Activated CD4-positive, alpha-beta memory T cell treated with anti-CD3 and anti-CD28 coated beads, Interleukin-2, amount 10 ng/mL, durations not matched to agents 7 days and 5 days (primary cell): ENCODE measurements at regions not wholly inside any gene's neighbourhood (a gene's known extent, or its start where the extent isn't known, plus 50 kb on each side); places are given as distances from the start of the nearest gene placed in this dataset.

ENCODE experiments used
- CTCF ChIA-PET: fragments of 350-600 bp; sonication (Branson Sonifier 250); formaldehyde crosslinking; loops from one replicate; lab custom pipeline; 2021; ENCODE audit warnings: antibody characterized with exemption, inconsistent platforms; lab: Charles Lee
- POLR2A ChIA-PET: fragments of 350-600 bp; sonication (Branson Sonifier 250); formaldehyde crosslinking; loops from one replicate; lab custom pipeline; 2021; ENCODE audit warnings: antibody characterized with exemption; lab: Charles Lee
- DNase-seq: peaks from one replicate; pipeline ENCODE4 v3.0.0-alpha.2; 2020
- H3K27ac Mint-ChIP-seq: one replicate; pipeline ENCODE4 v1.8.0; 2021; ENCODE audit warnings: mild to moderate bottlenecking, mixed read lengths
- H3K27me3 Mint-ChIP-seq: one replicate; pipeline ENCODE4 v1.8.0; 2021; ENCODE audit warnings: mixed read lengths
- H3K36me3 Mint-ChIP-seq: one replicate; pipeline ENCODE4 v1.8.0; 2021; ENCODE audit warnings: low read depth, mixed read lengths
- H3K4me1 Mint-ChIP-seq: one replicate; pipeline ENCODE4 v1.8.0; 2021; ENCODE audit warnings: mixed read lengths
- H3K4me3 Mint-ChIP-seq: one replicate; pipeline ENCODE4 v1.8.0; 2021; ENCODE audit warnings: mild to moderate bottlenecking, mixed read lengths
- H3K9me3 Mint-ChIP-seq: one replicate; pipeline ENCODE4 v1.8.0; 2021; ENCODE audit warnings: mixed read lengths

DNA sequence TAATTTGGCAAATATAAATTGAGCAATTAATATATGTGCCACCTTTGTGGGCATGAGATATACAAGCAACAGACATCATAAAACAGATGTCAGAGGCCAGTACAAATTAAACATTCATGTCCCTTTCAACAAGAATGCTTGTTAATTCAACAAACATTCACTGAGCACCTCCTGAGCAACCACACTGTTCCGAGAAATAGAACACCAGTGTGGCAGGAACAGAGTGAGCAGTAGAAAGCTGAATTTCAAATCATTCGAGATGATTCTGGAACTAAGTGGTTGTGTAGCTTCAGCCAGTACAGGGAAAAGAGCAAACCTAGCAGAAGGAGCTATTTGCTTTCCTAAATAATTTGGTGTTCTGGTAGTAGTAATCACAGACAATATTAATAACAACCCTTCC lies 227.7 kb downstream of the CBLN4 start:
- POLR2A ChIA-PET = no interaction called here
- CTCF ChIA-PET = no interaction called here
- H3K27me3 Mint-ChIP-seq = no peaks in the 10 kb centered on the region
- peaks cover 13% of the 10 kb centered on the region for H3K9me3 Mint-ChIP-seq
- H3K27ac Mint-ChIP-seq = no peak overlapping the region
- H3K4me1 Mint-ChIP-seq = no peaks in the 10 kb centered on the region
- no peak overlapping the region for H3K4me3 Mint-ChIP-seq
- DNase-seq = no peak
- no peaks in the 10 kb centered on the region for H3K36me3 Mint-ChIP-seq

GRCh38 chr20:55776176-55776575 lies 229.1 kb downstream of the CBLN4 start:
- H3K4me3 Mint-ChIP-seq = no peak overlapping the region
- H3K9me3 Mint-ChIP-seq = peaks cover 7% of the 10 kb centered on the region
- DNase-seq = no peak
- CTCF ChIA-PET = no interaction called here
- H3K27ac Mint-ChIP-seq = no peak overlapping the region
- no peaks in the 10 kb centered on the region for H3K36me3 Mint-ChIP-seq
- no peaks in the 10 kb centered on the region for H3K4me1 Mint-ChIP-seq
- POLR2A ChIA-PET = no interaction called here
- H3K27me3 Mint-ChIP-seq = no peaks in the 10 kb centered on the region

GRCh38 chr20:55774628-55775027 lies 230.7 kb downstream of the CBLN4 start:
- H3K36me3 Mint-ChIP-seq = no peaks in the 10 kb centered on the region
- DNase-seq = no peak
- peaks cover 7% of the 10 kb centered on the region for H3K9me3 Mint-ChIP-seq
- ChIA-PET POLR2A (no interaction called here), CTCF (no interaction called here)
- H3K27me3 Mint-ChIP-seq = no peaks in the 10 kb centered on the region
- no peak overlapping the region for H3K27ac Mint-ChIP-seq
- H3K4me1 Mint-ChIP-seq = no peaks in the 10 kb centered on the region
- no peak overlapping the region for H3K4me3 Mint-ChIP-seq

GRCh38 chr20:55761797-55762196 lies 243.5 kb downstream of the CBLN4 start:
- Mint-ChIP-seq H3K4me3 (no peak overlapping the region), H3K27ac (no peak overlapping the region), H3K36me3 (no peaks in the 10 kb centered on the region), H3K9me3 (peaks cover 24% of the 10 kb centered on the region), H3K4me1 (no peaks in the 10 kb centered on the region), H3K27me3 (no peaks in the 10 kb centered on the region)
- POLR2A ChIA-PET = no interaction called here
- DNase-seq = no peak
- CTCF ChIA-PET = no interaction called here

DNA sequence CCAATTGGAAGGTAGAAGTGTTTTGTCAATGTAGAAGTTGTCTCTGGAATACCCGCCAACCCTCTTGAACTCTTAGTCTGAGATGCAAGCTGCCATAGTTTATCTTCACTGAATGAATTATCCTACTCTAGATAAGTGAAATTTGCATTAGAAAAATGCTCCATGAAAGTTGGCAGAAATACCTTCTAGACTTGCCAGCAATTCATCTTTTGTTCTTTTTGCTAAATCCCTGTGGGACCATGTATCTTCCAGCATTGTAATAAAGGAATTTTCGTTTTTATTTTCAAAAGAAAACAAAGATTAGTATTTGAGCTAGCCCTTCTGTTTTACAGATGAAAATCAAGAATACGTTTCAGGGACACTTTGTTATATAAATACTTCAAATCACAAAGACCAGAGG lies 244.2 kb downstream of the CBLN4 start:
- H3K9me3 Mint-ChIP-seq = peaks cover 20% of the 10 kb centered on the region
- no peak overlapping the region for H3K4me3 Mint-ChIP-seq
- no peaks in the 10 kb centered on the region for H3K36me3 Mint-ChIP-seq
- ChIA-PET CTCF (no interaction called here), POLR2A (no interaction called here)
- H3K4me1 Mint-ChIP-seq = no peaks in the 10 kb centered on the region
- no peak overlapping the region for H3K27ac Mint-ChIP-seq
- DNase-seq = no peak
- H3K27me3 Mint-ChIP-seq = no peaks in the 10 kb centered on the region

DNA sequence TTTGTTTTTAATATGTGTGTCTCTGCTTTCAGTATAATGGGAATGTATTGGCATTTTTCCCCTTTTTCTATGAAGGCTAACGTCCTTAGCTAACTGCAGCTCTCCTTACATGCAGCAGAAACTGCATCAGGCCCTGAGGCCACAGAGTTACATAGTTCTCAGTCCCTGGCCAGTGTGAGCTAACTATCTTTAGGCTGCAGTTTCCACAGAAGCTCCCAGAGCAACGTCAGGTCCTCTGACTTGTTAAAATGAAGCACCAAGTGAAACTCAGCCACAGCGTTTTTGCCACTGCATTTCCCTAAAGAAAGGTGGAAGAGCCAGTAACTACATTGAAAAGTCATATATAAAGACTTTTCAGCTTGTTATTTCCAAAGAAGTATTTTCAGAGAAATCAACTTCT lies 244.7 kb downstream of the CBLN4 start:
- Mint-ChIP-seq H3K36me3 (no peaks in the 10 kb centered on the region), H3K9me3 (peaks cover 16% of the 10 kb centered on the region), H3K27ac (no peak overlapping the region), H3K27me3 (no peaks in the 10 kb centered on the region), H3K4me1 (no peaks in the 10 kb centered on the region), H3K4me3 (no peak overlapping the region)
- no peak for DNase-seq
- CTCF ChIA-PET = no interaction called here
- POLR2A ChIA-PET = no interaction called here

- ChIA-PET CTCF (no interaction called here), POLR2A (no interaction called here)
- no peak overlapping the region for H3K27ac Mint-ChIP-seq
Measured at GRCh38 chr20:55755861-55756260, 249.5 kb downstream of the CBLN4 start.

DNA sequence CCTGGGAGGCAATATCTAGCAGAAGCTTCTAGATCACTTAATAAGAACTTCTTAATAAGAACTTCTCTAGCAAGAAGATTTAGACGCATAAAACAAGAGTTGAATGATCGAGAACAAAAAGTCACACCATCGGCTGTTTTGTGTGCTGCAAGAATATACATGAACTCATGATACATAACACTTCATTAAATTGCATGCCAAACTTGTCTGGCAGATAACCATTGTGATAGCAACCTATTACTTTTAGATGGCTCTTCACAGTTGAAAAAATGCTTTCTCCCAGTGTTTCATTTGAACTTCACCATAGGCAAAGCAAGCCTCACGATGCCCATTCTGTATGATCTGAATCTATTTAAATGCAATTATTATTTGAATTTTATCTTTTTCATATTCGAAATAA lies 249.9 kb downstream of the CBLN4 start:
- Mint-ChIP-seq H3K4me3 (no peak overlapping the region), H3K27ac (no peak overlapping the region), H3K4me1 (no peaks in the 10 kb centered on the region), H3K27me3 (no peaks in the 10 kb centered on the region), H3K9me3 (no peaks in the 10 kb centered on the region), H3K36me3 (no peaks in the 10 kb centered on the region)
- no peak for DNase-seq
- POLR2A ChIA-PET = no interaction called here
- CTCF ChIA-PET = no interaction called here

More at GRCh38 chr20:55755861-55756260, 249.5 kb downstream of the CBLN4 start:
- no peaks in the 10 kb centered on the region for H3K4me1 Mint-ChIP-seq
- no peaks in the 10 kb centered on the region for H3K9me3 Mint-ChIP-seq
- no peak for DNase-seq
- no peak overlapping the region for H3K4me3 Mint-ChIP-seq
- H3K27me3 Mint-ChIP-seq = no peaks in the 10 kb centered on the region
- H3K36me3 Mint-ChIP-seq = no peaks in the 10 kb centered on the region

GRCh38 chr20:55746723-55747122 lies 258.6 kb downstream of the CBLN4 start:
- H3K4me3 Mint-ChIP-seq = no peak overlapping the region

DNA sequence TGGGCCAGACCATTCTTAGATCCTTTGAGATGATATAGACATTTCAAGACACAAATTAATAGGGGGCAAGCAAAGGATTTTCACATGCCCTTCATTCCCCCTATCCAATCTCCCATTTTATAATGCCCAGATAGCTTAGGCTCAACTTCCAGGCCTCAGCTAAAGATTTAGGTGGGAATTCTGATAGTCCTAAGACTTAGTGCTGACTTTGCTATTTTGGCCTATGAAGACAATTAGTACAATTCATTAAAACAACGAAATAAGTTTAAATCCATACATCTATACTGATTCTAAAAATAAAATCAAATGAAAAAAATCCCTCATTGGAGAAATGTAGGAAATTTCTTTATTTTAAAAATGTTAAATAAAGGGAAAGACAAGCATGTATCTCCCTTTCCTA lies 259.5 kb downstream of the CBLN4 start:
- no peak overlapping the region for H3K27ac Mint-ChIP-seq
- DNase-seq = no peak
- POLR2A ChIA-PET = no interaction called here
- no peak overlapping the region for H3K4me3 Mint-ChIP-seq
- H3K4me1 Mint-ChIP-seq = no peaks in the 10 kb centered on the region
- CTCF ChIA-PET = no interaction called here
- no peaks in the 10 kb centered on the region for H3K36me3 Mint-ChIP-seq
- H3K9me3 Mint-ChIP-seq = peaks cover 15% of the 10 kb centered on the region
- no peaks in the 10 kb centered on the region for H3K27me3 Mint-ChIP-seq

More at GRCh38 chr20:55746723-55747122, 258.6 kb downstream of the CBLN4 start:
- no peaks in the 10 kb centered on the region for H3K36me3 Mint-ChIP-seq
- peaks cover 15% of the 10 kb centered on the region for H3K9me3 Mint-ChIP-seq
- ChIA-PET CTCF (no interaction called here), POLR2A (no interaction called here)
- no peaks in the 10 kb centered on the region for H3K4me1 Mint-ChIP-seq
- DNase-seq = no peak
- no peak overlapping the region for H3K27ac Mint-ChIP-seq
- H3K27me3 Mint-ChIP-seq = no peaks in the 10 kb centered on the region

DNA sequence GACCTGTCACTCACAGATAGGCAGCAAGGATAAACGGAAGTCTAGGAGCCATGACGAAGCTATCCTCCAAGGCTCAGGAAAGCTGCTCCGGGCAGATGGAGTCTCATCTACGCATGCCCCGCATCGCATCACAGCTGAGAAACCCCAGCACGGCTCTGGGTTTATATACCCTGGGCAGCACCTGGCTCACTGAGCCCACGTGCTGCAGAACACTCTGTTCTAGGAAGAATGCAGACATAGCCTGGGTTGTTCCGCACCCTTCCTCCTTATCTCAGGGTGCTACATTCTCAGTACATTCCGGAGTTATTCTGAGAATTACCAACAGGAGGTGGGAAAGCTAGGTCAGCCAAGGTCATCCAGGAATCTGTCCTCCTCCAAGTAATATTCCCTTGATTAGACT lies 260.4 kb downstream of the CBLN4 start:
- H3K27ac Mint-ChIP-seq = no peak overlapping the region
- no peak overlapping the region for H3K4me3 Mint-ChIP-seq
- H3K9me3 Mint-ChIP-seq = peaks cover 15% of the 10 kb centered on the region
- no peaks in the 10 kb centered on the region for H3K36me3 Mint-ChIP-seq
- DNase-seq = no peak
- CTCF ChIA-PET = no interaction called here
- no peaks in the 10 kb centered on the region for H3K4me1 Mint-ChIP-seq
- POLR2A ChIA-PET = no interaction called here
- no peaks in the 10 kb centered on the region for H3K27me3 Mint-ChIP-seq

GRCh38 chr20:55741801-55742200 lies 263.5 kb downstream of the CBLN4 start:
- POLR2A ChIA-PET = no interaction called here
- DNase-seq = no peak
- H3K4me3 Mint-ChIP-seq = no peak overlapping the region

DNA sequence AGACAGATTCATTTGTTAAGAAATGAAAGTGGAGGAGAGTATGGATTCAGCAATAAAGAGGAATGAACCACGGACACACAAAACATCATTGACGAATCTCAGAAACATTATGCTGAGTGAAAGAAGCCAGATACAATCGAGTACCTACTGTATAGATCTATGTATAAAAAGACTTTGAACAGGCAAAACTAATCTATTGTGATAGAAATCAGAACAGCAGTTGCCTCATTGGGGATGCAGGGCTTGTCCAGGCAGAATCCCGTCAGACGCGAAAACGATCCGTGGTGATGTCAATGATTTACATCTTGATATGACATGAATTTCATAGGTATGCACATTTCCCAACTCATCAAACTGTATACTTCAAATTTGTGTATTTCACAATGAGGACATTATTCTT lies 265.2 kb downstream of the CBLN4 start:
- Mint-ChIP-seq H3K27me3 (no peaks in the 10 kb centered on the region), H3K36me3 (no peaks in the 10 kb centered on the region), H3K9me3 (peaks cover 20% of the 10 kb centered on the region), H3K27ac (no peak overlapping the region), H3K4me1 (no peaks in the 10 kb centered on the region), H3K4me3 (no peak overlapping the region)
- ChIA-PET POLR2A (no interaction called here), CTCF (no interaction called here)
- no peak for DNase-seq

More at GRCh38 chr20:55741801-55742200, 263.5 kb downstream of the CBLN4 start:
- Mint-ChIP-seq H3K27ac (no peak overlapping the region), H3K27me3 (no peaks in the 10 kb centered on the region), H3K36me3 (no peaks in the 10 kb centered on the region), H3K9me3 (peaks cover 15% of the 10 kb centered on the region), H3K4me1 (no peaks in the 10 kb centered on the region)
- CTCF ChIA-PET = no interaction called here

GRCh38 chr20:55730321-55730720 lies 275.0 kb downstream of the CBLN4 start:
- Mint-ChIP-seq H3K4me3 (no peak overlapping the region), H3K9me3 (peaks cover 29% of the 10 kb centered on the region), H3K4me1 (no peaks in the 10 kb centered on the region), H3K27ac (no peak overlapping the region), H3K36me3 (no peaks in the 10 kb centered on the region), H3K27me3 (no peaks in the 10 kb centered on the region)
- CTCF ChIA-PET = no interaction called here
- no peak for DNase-seq
- POLR2A ChIA-PET = no interaction called here

DNA sequence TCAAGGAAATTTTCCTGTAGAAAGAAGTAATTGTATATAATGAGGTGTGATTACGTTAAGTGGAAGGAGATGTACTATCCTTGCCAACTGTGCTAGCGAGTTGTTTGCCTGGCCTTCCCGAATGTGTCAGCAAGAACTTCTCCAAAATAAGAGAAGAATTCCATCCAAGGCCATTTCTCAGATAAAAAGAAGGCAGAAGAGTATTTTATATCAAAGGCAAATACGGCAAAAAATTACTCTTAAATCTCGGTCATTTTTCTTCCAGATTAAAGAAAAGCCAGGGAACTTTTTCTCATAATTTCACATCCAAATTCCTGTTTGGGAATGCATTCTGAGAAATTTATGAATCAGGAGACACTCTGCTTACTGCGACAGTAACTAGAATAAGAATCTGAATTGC lies 290.6 kb downstream of the CBLN4 start:
- no peaks in the 10 kb centered on the region for H3K4me1 Mint-ChIP-seq
- POLR2A ChIA-PET = no interaction called here

More for the DNA sequence above, 290.6 kb downstream of the CBLN4 start:
- Mint-ChIP-seq H3K36me3 (no peaks in the 10 kb centered on the region), H3K9me3 (peaks cover 20% of the 10 kb centered on the region), H3K27ac (no peak overlapping the region), H3K27me3 (no peaks in the 10 kb centered on the region), H3K4me3 (no peak overlapping the region)
- no peak for DNase-seq
- CTCF ChIA-PET = no interaction called here
